ENCODE measurements at regions not wholly inside any gene's neighbourhood (a gene's known extent, or its start where the extent isn't known, plus 50 kb on each side); places are given as distances from the start of the nearest gene placed in this dataset.
A peak's percentile ranks its signal among the peaks of the same experiment; 100 is the strongest.

DNA sequence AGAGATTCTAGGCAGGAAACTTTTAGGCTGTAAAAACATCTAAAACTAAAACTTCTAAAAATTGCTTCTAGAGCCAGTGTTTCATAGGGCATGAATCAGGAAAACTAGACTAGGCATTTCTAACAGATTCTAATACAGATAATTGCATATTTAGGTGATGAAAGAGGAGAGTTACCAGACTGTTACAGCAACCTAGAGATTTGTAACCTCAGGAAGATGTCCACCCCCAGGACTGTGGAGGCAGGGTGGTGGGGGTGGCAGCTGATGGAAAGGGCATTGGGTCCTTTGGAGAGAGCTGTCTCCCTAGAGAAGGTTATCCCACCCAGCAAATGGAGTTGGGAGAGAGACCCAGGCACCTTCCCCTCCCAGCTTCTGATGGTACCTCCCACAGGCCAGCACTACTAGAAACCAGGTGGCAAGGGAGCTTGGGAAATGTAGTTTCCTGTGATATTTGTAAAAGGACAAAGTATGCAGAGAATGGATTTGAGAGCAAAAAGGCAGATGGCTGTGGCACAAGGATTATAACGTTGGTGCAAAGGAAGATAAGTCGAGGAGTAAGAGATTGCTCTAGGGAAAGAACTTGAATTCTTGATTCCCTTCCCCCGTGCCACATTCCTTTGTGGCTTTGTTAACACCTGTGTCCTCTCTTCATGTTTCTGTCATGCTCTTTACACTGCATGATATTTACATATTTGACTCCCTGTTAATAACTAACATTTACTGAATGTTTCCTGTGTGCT lies 75.6 kb upstream of the MGAT5 start:
- Histone ChIP-seq H3K9ac (replicated peaks in 1 of 4; ENCODE audit: extremely low read depth in 1 of 4, low read depth in 3 of 4, low read length in 3 of 4) (no peak overlapping the region), H2BK20ac (ENCODE audit: low read length) (no peak overlapping the region), H3K4me2 (ENCODE audit: insufficient read depth in 1 of 2, low read depth in 2 of 2, low read length in 2 of 2) (no peak overlapping the region), H3K79me1 (ENCODE audit: low read depth, low read length) (peaks cover 7% of the 10 kb centered on the region; the same call in 1 of the 2 replicates), H3K27ac (ENCODE audit: low read depth, low read length) (no peak overlapping the region), H2AK5ac (ENCODE audit: low read depth, low read length) (no peak overlapping the region), H2BK15ac (ENCODE audit: low read length) (no peak overlapping the region), H3K4me1 (replicated peaks in 1 of 4; ENCODE audit: control insufficient read depth in 3 of 4, insufficient read depth in 4 of 4, low read length in 3 of 4) (peaks cover 2 to 7% (median 6%) of the 10 kb centered on the region in 4 experiments; a peak in 3 of 7 replicates), H2BK12ac (ENCODE audit: low read depth, low read length) (no peak overlapping the region), H3K4ac (replicated peaks; ENCODE audit: insufficient read length, low read depth, low read length) (no peak overlapping the region), H2AFZ (ENCODE audit: low read length) (no peak overlapping the region), H4K8ac (ENCODE audit: extremely low read depth, insufficient read depth, low read length) (no peak overlapping the region), H2BK120ac (replicated peaks; ENCODE audit: low read depth, low read length) (no peak overlapping the region), H3K9me3 (ENCODE audit: insufficient read depth in 2 of 2, low read depth in 1 of 2, low read length in 1 of 2) (no peaks in the 10 kb centered on the region), H3K36me3 (ENCODE audit: control insufficient read depth in 2 of 4, insufficient read depth in 4 of 4, low read length in 3 of 4) (no peaks in the 10 kb centered on the region), H3K23ac (ENCODE audit: insufficient read length) (no peak overlapping the region), H4K20me1 (replicated peaks in 1 of 2; ENCODE audit: control insufficient read depth in 1 of 2, insufficient read depth in 2 of 2, low read length in 2 of 2) (peaks cover 0 to 8% of the 10 kb centered on the region in 2 experiments), H3K14ac (ENCODE audit: insufficient read length) (no peak overlapping the region), H3K27me3 (replicated peaks in 1 of 4; ENCODE audit: control insufficient read depth in 3 of 4, extremely low read depth in 1 of 4, insufficient read depth in 3 of 4, low read length in 3 of 4) (no peaks in the 10 kb centered on the region), H3K56ac (replicated peaks; ENCODE audit: insufficient read length, low read depth, low read length) (no peak overlapping the region), H3K18ac (ENCODE audit: extremely low read depth, low read length) (no peak overlapping the region), H2BK5ac (ENCODE audit: low read depth, low read length) (no peak overlapping the region), H3K23me2 (ENCODE audit: low read depth, low read length) (no peaks in the 10 kb centered on the region), H4K5ac (ENCODE audit: insufficient read length, low read depth, low read length) (no peak overlapping the region), H3K79me2 (ENCODE audit: control insufficient read depth in 1 of 2, insufficient read depth in 2 of 2, low read length in 2 of 2) (peaks cover 0 to 82% of the 10 kb centered on the region in 2 experiments; a peak in 3 of 4 replicates), H3K4me3 (ENCODE audit: extremely low read depth in 1 of 4, insufficient read depth in 2 of 4, low read depth in 3 of 4, low read length in 4 of 4) (no peak overlapping the region; a peak in 1 of 8 replicates), H4K91ac (replicated peaks; ENCODE audit: insufficient read length, low read length) (no peak overlapping the region)
- TF ChIP-seq SIX5 (IDR thresholded peaks at IDR 0.05; ENCODE audit: low read depth, low read length) = peak; percentile 63
- no peak for TF ChIP-seq ASH2L (IDR thresholded peaks at IDR 0.05; ENCODE audit: low read length)
- TF ChIP-seq TCF12 (IDR thresholded peaks at IDR 0.05; ENCODE audit: low read depth, low read length) = peak; percentile 68; the same call in 1 of the 2 replicates
- peak; percentile 53; the same call in 1 of the 2 replicates for TF ChIP-seq TEAD4 (IDR thresholded peaks at IDR 0.05; ENCODE audit: low read depth, low read length)
- DNase-seq (ENCODE audit: low read depth in 1 of 2, low spot score in 2 of 2) (no peak), FAIRE-seq (no peak)
- WGBS, 2 experiments (ENCODE audit: extremely low coverage in 1 of 2, insufficient coverage in 1 of 2, insufficient read length in 1 of 2, insufficient replicate concordance in 2 of 2, low coverage in 1 of 2, low lambda C conversion rate in 2 of 2, missing lambda C conversion rate in 1 of 2) = 76% methylated on average over 3 of the region's 3 CpGs; no CpG with 5 or more reads in 1 of the 2 experiments
- CTCF ChIA-PET (ENCODE audit: partially characterized antibody) = interaction anchor here (0.6 to 0.9 kb wide), 3 partner anchors 27 to 349 kb away, joined by 3 read pairs; no protein-coding TSS in a partner anchor
- POLR2A ChIA-PET (ENCODE audit: partially characterized antibody) = interaction anchor here (0.7 kb wide), 1 partner anchor 1835 kb away, joined by 3 read pairs; no protein-coding TSS in a partner anchor

All from H1 (cell line).